Stimulated activated CD8-positive, alpha-beta memory T cell treated with anti-CD3 and anti-CD28 coated beads, Interleukin-15, amount 100 ng/mL, for 4 hours (primary cell): ENCODE measurements at regions not wholly inside any gene's neighbourhood (a gene's known extent, or its start where the extent isn't known, plus 50 kb on each side); places are given as distances from the start of the nearest gene placed in this dataset.

Source experiments
- DNase-seq, 2 donors: peaks; one replicate each; pipeline ENCODE4 v3.0.0-alpha.2; 2020; ENCODE audit warnings: low read depth in 2 of 2

- no peak for DNase-seq
Measured at GRCh38 chr3:18886331-18886730, 262.0 kb upstream of the KCNH8 start.

- DNase-seq = no peak
Measured at GRCh38 chr3:18885612-18886011, 262.7 kb upstream of the KCNH8 start.

GRCh38 chr3:18883571-18883970 is 264.7 kb upstream of the KCNH8 start:
- DNase-seq = no peak

GRCh38 chr3:18880691-18881090 is 267.6 kb upstream of the KCNH8 start:
- no peak for DNase-seq

GRCh38 chr3:18872466-18872865 is 275.8 kb upstream of the KCNH8 start:
- no peak for DNase-seq

- no peak for DNase-seq
Measured at GRCh38 chr3:18870642-18871041, 277.7 kb upstream of the KCNH8 start.

- DNase-seq = no peak
Measured at GRCh38 chr3:18870074-18870640, 278.2 kb upstream of the KCNH8 start.

GRCh38 chr3:18868911-18869689 is 279.2 kb upstream of the KCNH8 start:
- no peak for DNase-seq

- DNase-seq = no peak
Measured at GRCh38 chr3:18866899-18867298, 281.4 kb upstream of the KCNH8 start.

GRCh38 chr3:18864933-18865731 is 283.2 kb upstream of the KCNH8 start:
- no peak for DNase-seq

GRCh38 chr3:18862077-18862476 is 286.2 kb upstream of the KCNH8 start:
- DNase-seq = no peak

- DNase-seq = no peak
Measured at GRCh38 chr3:18861137-18861536, 287.2 kb upstream of the KCNH8 start.

- DNase-seq = no peak
Measured at GRCh38 chr3:18853269-18853668, 295.0 kb upstream of the KCNH8 start.

GRCh38 chr3:18847583-18848197 is 300.6 kb upstream of the KCNH8 start:
- DNase-seq = no peak

GRCh38 chr3:18843983-18844382 is 304.3 kb upstream of the KCNH8 start:
- DNase-seq = no peak

- DNase-seq = no peak
Measured at GRCh38 chr3:18843188-18843587, 305.1 kb upstream of the KCNH8 start.

GRCh38 chr3:18841422-18842343 is 306.6 kb upstream of the KCNH8 start:
- no peak for DNase-seq

- DNase-seq = no peak
Measured at GRCh38 chr3:18840535-18841137, 307.7 kb upstream of the KCNH8 start.

GRCh38 chr3:18838758-18839157 is 309.6 kb upstream of the KCNH8 start:
- no peak for DNase-seq

- DNase-seq = no peak
Measured at GRCh38 chr3:18837137-18837755, 311.1 kb upstream of the KCNH8 start.
